HG03354 (cell line): ENCODE measurements at regions not wholly inside any gene's neighbourhood (a gene's known extent, or its start where the extent isn't known, plus 50 kb on each side); places are given as distances from the start of the nearest gene placed in this dataset.
A peak's percentile ranks its signal among the peaks of the same experiment; 100 is the strongest.

Source experiments
- ATAC-seq: cut with Tn5 transposase; IDR thresholded peaks from one replicate; pipeline ENCODE4 v1.9.1; 2021; ENCODE audit warnings: mild to moderate bottlenecking; ENCODE audit not compliant: unreplicated experiment, poor library complexity, severe bottlenecking

GRCh38 chrX:14220386-14220944 is 190.8 kb upstream of the GEMIN8 start:
- ATAC-seq = no peak

- ATAC-seq = no peak
These were observed 179.3 kb upstream of the GEMIN8 start for GRCh38 chrX:14209034-14209433.

- ATAC-seq = no peak
These were observed 165.0 kb upstream of the GEMIN8 start for GRCh38 chrX:14194711-14195110.

- no peak for ATAC-seq
These were observed 163.9 kb upstream of the GEMIN8 start for GRCh38 chrX:14193547-14193946.

- ATAC-seq = no peak
These were observed 144.2 kb upstream of the GEMIN8 start for GRCh38 chrX:14173873-14174272.

GRCh38 chrX:14164828-14165227 is 135.1 kb upstream of the GEMIN8 start:
- ATAC-seq = no peak

GRCh38 chrX:14125462-14125861 is 95.8 kb upstream of the GEMIN8 start:
- ATAC-seq = no peak

- ATAC-seq = no peak
These were observed 94.9 kb upstream of the GEMIN8 start for GRCh38 chrX:14124562-14124961.

GRCh38 chrX:14095702-14096101 is 66.0 kb upstream of the GEMIN8 start:
- peak; percentile 98 for ATAC-seq

- ATAC-seq = no peak
These were observed 64.5 kb upstream of the GEMIN8 start for GRCh38 chrX:14094191-14094590.

GRCh38 chrX:14084466-14084865 is 54.8 kb upstream of the GEMIN8 start:
- ATAC-seq = no peak

GRCh38 chrX:14083783-14084182 is 54.1 kb upstream of the GEMIN8 start:
- ATAC-seq = no peak

- ATAC-seq = no peak
These were observed 50.3 kb upstream of the GEMIN8 start for GRCh38 chrX:14079891-14080430.
